ENCODE measurements at regions not wholly inside any gene's neighbourhood (a gene's known extent, or its start where the extent isn't known, plus 50 kb on each side); places are given as distances from the start of the nearest gene placed in this dataset.

DNA sequence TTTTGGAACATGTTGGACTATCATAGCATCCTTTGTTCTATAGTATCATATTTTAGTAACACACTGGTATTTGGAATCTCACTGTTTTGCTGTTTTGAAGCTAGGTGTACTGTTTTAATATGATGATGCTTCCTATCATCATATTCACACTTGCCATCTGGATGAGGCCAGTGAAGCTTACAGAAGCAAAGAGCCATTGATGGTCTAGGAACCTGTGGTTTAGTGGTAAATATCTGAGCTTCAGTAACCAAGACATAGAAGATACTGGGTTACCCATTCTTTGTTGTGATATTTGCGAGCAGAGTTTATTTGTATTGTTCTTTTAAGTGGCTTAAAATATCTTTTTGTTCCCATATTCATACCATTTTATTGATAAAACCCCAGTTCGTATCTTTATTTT is 304.1 kb downstream of the SATB1 start:
- Histone ChIP-seq H3K4me1 (ENCODE audit: control insufficient read depth, low read depth, low read length) (no peaks in the 10 kb centered on the region), H3K4ac (ENCODE audit: low read depth, low read length) (no peak overlapping the region), H3K4me2 (ENCODE audit: low read length) (no peak overlapping the region), H2AK5ac (ENCODE audit: low read length) (no peak overlapping the region), H3K27ac (ENCODE audit: low read depth, low read length) (no peak overlapping the region), H3K27me3 (ENCODE audit: insufficient read depth, low read length, poor library complexity) (no peaks in the 10 kb centered on the region), H3K23ac (ENCODE audit: low read length) (no peak overlapping the region), H2BK15ac (replicated peaks; ENCODE audit: low read depth) (no peak overlapping the region), H3K79me2 (ENCODE audit: control insufficient read depth, insufficient read depth, low read length) (no peaks in the 10 kb centered on the region), H2BK120ac (ENCODE audit: low read depth, low read length) (no peak overlapping the region), H3K36me3 (ENCODE audit: control insufficient read depth, insufficient read depth, low read length) (no peaks in the 10 kb centered on the region), H4K8ac (ENCODE audit: low read depth, low read length) (no peak overlapping the region), H3K18ac (ENCODE audit: low read length) (no peak overlapping the region), H2BK5ac (ENCODE audit: low read length) (no peak overlapping the region), H4K5ac (ENCODE audit: low read length) (no peak overlapping the region), H3K9ac (ENCODE audit: low read length) (no peak overlapping the region), H3K79me1 (ENCODE audit: low read length) (no peaks in the 10 kb centered on the region), H3K56ac (ENCODE audit: low read length) (no peak overlapping the region), H3K4me3 (ENCODE audit: low read length) (no peak overlapping the region)
- WGBS (ENCODE audit: extremely low coverage, insufficient coverage, low lambda C conversion rate) = no CpG with 5 or more reads among the region's 2 CpGs
- DNase-seq = no peak

DNA sequence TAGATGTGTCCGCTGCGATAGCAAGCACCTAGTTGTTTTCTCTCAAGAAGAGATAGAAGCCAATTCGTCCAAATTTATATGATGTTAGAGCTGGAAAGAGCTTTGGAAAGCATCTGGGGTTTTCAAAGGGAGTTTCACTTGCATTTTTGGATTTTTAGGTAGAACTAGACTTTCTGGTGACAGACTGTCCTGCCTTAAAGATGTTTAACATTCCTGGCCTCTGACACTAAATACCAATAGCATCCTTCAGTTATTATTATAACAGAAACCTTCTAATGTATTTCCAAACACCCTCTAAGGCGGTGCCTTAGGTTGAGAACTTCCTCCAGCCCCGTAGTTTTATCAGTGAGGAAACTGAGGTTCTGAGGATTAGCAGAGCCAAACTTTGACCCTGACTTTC is 305.3 kb downstream of the SATB1 start:
- Histone ChIP-seq H2BK120ac (ENCODE audit: low read depth, low read length) (no peak overlapping the region), H3K79me2 (ENCODE audit: control insufficient read depth, insufficient read depth, low read length) (no peaks in the 10 kb centered on the region), H3K36me3 (ENCODE audit: control insufficient read depth, insufficient read depth, low read length) (no peaks in the 10 kb centered on the region), H4K8ac (ENCODE audit: low read depth, low read length) (no peak overlapping the region), H3K27ac (ENCODE audit: low read depth, low read length) (no peak overlapping the region), H3K4ac (ENCODE audit: low read depth, low read length) (no peak overlapping the region), H3K79me1 (ENCODE audit: low read length) (no peaks in the 10 kb centered on the region), H3K18ac (ENCODE audit: low read length) (no peak overlapping the region), H2BK5ac (ENCODE audit: low read length) (no peak overlapping the region), H2BK15ac (replicated peaks; ENCODE audit: low read depth) (no peak overlapping the region), H3K4me1 (ENCODE audit: control insufficient read depth, low read depth, low read length) (no peaks in the 10 kb centered on the region), H3K23ac (ENCODE audit: low read length) (no peak overlapping the region), H3K56ac (ENCODE audit: low read length) (no peak overlapping the region), H3K9ac (ENCODE audit: low read length) (no peak overlapping the region), H2AK5ac (ENCODE audit: low read length) (no peak overlapping the region), H3K4me3 (ENCODE audit: low read length) (no peak overlapping the region), H3K27me3 (ENCODE audit: insufficient read depth, low read length, poor library complexity) (no peaks in the 10 kb centered on the region), H4K5ac (ENCODE audit: low read length) (no peak overlapping the region), H3K4me2 (ENCODE audit: low read length) (no peak overlapping the region)
- no CpG with 5 or more reads among the region's 5 CpGs for WGBS (ENCODE audit: extremely low coverage, insufficient coverage, low lambda C conversion rate)
- DNase-seq = no peak

DNA sequence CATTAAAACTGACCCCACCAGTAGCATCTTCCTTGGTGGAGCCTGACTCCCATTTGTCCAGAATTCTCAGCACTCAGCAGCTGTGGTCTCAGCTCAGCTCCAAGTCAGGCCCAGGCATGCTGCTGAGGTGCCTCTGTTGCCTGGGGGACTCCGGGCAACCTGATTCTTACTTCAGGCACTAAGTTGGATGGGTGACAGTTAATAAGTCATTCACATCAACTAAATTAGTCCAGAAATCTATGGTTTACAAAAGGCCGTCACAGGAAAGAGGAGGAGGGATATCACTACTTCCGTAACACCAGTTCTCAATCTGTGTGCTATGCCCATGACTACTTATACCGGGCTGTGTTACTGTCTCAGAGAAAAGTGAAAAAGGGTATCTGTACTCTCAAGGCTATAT is 310.2 kb downstream of the SATB1 start:
- no peaks in the 10 kb centered on the region for H3K79me2 ChIP-seq (ENCODE audit: control insufficient read depth, insufficient read depth, low read length)
- no peak overlapping the region for H3K4me3 ChIP-seq (ENCODE audit: low read length)
- H3K9ac ChIP-seq (ENCODE audit: low read length) = no peak overlapping the region
- WGBS (ENCODE audit: extremely low coverage, insufficient coverage, low lambda C conversion rate) = no CpG with 5 or more reads among the region's 4 CpGs
- no peak overlapping the region for H3K18ac ChIP-seq (ENCODE audit: low read length)
- no peak overlapping the region for H2BK5ac ChIP-seq (ENCODE audit: low read length)
- H3K4me1 ChIP-seq (ENCODE audit: control insufficient read depth, low read depth, low read length) = no peaks in the 10 kb centered on the region
- no peak overlapping the region for H3K27ac ChIP-seq (ENCODE audit: low read depth, low read length)
- no peaks in the 10 kb centered on the region for H3K79me1 ChIP-seq (ENCODE audit: low read length)
- H2BK15ac ChIP-seq (replicated peaks; ENCODE audit: low read depth) = no peak overlapping the region
- no peak overlapping the region for H4K8ac ChIP-seq (ENCODE audit: low read depth, low read length)
- H2BK120ac ChIP-seq (ENCODE audit: low read depth, low read length) = no peak overlapping the region
- H3K27me3 ChIP-seq (ENCODE audit: insufficient read depth, low read length, poor library complexity) = no peaks in the 10 kb centered on the region
- no peak overlapping the region for H3K4me2 ChIP-seq (ENCODE audit: low read length)
- no peaks in the 10 kb centered on the region for H3K36me3 ChIP-seq (ENCODE audit: control insufficient read depth, insufficient read depth, low read length)
- no peak overlapping the region for H3K23ac ChIP-seq (ENCODE audit: low read length)
- H2AK5ac ChIP-seq (ENCODE audit: low read length) = no peak overlapping the region
- no peak overlapping the region for H4K5ac ChIP-seq (ENCODE audit: low read length)
- no peak for DNase-seq
- H3K56ac ChIP-seq (ENCODE audit: low read length) = no peak overlapping the region
- H3K4ac ChIP-seq (ENCODE audit: low read depth, low read length) = no peak overlapping the region

DNA sequence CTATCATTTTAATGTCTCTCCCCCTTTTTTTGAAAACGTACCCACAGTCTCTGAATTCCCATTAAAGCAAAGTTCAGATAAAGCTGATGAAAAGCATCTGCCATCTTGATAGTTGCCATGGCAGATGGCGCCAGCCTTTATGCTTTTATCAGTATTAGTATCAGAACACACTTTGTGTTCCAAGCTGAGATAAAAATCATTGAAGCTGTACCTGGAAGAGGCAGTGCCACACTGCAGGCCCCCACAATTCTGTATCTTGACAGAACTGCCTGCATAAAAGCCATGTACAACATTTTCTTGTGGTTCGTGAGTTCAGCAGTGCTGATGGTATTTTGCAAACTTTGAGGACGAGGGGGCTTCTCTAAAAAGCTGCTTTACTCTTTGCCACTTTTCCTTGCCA is 311.7 kb downstream of the SATB1 start:
- Histone ChIP-seq H3K4me3 (ENCODE audit: low read length) (no peak overlapping the region), H3K23ac (ENCODE audit: low read length) (no peak overlapping the region), H3K79me2 (ENCODE audit: control insufficient read depth, insufficient read depth, low read length) (no peaks in the 10 kb centered on the region), H2BK5ac (ENCODE audit: low read length) (no peak overlapping the region), H3K4me2 (ENCODE audit: low read length) (no peak overlapping the region), H3K18ac (ENCODE audit: low read length) (peak overlapping the region; percentile 40), H2AK5ac (ENCODE audit: low read length) (no peak overlapping the region), H2BK15ac (replicated peaks; ENCODE audit: low read depth) (no peak overlapping the region), H2BK120ac (ENCODE audit: low read depth, low read length) (no peak overlapping the region), H3K4ac (ENCODE audit: low read depth, low read length) (no peak overlapping the region), H3K36me3 (ENCODE audit: control insufficient read depth, insufficient read depth, low read length) (no peaks in the 10 kb centered on the region), H3K27me3 (ENCODE audit: insufficient read depth, low read length, poor library complexity) (no peaks in the 10 kb centered on the region), H3K4me1 (ENCODE audit: control insufficient read depth, low read depth, low read length) (no peaks in the 10 kb centered on the region), H3K9ac (ENCODE audit: low read length) (no peak overlapping the region), H3K27ac (ENCODE audit: low read depth, low read length) (no peak overlapping the region), H4K8ac (ENCODE audit: low read depth, low read length) (no peak overlapping the region), H3K56ac (ENCODE audit: low read length) (no peak overlapping the region), H3K79me1 (ENCODE audit: low read length) (no peaks in the 10 kb centered on the region), H4K5ac (ENCODE audit: low read length) (no peak overlapping the region)
- no CpG with 5 or more reads among the region's 4 CpGs for WGBS (ENCODE audit: extremely low coverage, insufficient coverage, low lambda C conversion rate)
- DNase-seq = no peak

DNA sequence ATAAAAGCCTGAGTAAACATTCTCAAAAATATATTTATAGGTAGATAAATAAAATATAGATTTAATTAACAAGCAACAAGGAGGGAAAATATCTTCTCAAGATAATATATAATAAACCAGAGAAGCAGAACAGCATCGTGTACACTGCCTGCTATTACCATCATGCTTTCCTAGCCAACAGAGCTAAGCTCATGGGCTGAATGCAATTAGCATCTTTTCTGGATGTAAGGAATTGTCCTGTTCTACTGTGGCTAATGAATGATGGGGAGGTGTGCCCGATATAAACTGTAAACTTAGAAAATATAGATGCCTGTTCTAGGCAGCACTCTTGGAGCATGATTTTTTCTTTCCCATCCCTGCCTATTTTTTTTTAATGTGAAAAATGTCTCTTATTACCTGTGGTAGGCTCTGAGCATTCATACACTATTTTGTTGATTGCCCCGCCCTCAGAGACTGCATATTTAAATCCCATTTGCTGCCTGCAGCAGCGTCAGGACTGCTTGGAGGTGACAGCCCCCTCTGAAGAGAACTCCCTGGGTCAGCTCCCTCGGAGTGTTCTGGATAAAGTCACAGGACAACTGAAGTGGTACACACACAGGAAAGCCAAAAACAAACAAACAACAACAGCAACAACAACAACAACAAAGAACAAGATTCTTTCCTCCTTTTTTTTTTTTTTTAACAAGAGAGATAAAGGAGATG is 312.3 kb downstream of the SATB1 start:
- H4K5ac ChIP-seq (ENCODE audit: low read length) = no peak overlapping the region
- no peak overlapping the region for H3K4ac ChIP-seq (ENCODE audit: low read depth, low read length)
- H3K27me3 ChIP-seq (ENCODE audit: insufficient read depth, low read length, poor library complexity) = no peaks in the 10 kb centered on the region

DNA sequence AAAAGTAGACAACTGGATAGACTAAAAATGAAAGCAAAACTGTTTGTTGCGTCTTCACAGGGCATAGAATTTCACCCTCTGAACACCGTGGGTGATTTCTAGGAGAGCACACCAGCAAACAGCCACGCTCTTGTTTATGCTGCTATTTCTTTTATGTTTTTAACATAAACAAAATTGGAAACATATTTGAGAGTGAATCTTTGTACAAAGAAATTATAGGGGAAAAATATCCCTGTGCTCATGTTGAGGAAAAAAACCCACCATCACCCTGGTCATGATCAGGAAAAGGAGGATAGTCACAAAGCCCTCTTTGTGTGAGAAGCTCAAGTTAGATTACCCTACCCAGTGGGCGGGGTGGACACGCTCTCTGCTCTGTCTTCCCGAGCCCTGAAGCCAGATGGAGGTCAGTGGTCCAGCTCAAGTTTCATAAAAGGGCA is 313.3 kb downstream of the SATB1 start:
- no peaks in the 10 kb centered on the region for H3K36me3 ChIP-seq (ENCODE audit: control insufficient read depth, insufficient read depth, low read length)
- no CpG with 5 or more reads among the region's 6 CpGs for WGBS (ENCODE audit: extremely low coverage, insufficient coverage, low lambda C conversion rate)
- H3K27me3 ChIP-seq (ENCODE audit: insufficient read depth, low read length, poor library complexity) = no peaks in the 10 kb centered on the region
- no peak overlapping the region for H3K4me3 ChIP-seq (ENCODE audit: low read length)
- no peak overlapping the region for H3K23ac ChIP-seq (ENCODE audit: low read length)
- H3K9ac ChIP-seq (ENCODE audit: low read length) = no peak overlapping the region
- H2BK15ac ChIP-seq (replicated peaks; ENCODE audit: low read depth) = no peak overlapping the region
- no peaks in the 10 kb centered on the region for H3K4me1 ChIP-seq (ENCODE audit: control insufficient read depth, low read depth, low read length)
- H3K4ac ChIP-seq (ENCODE audit: low read depth, low read length) = no peak overlapping the region
- H3K4me2 ChIP-seq (ENCODE audit: low read length) = no peak overlapping the region
- H2BK5ac ChIP-seq (ENCODE audit: low read length) = no peak overlapping the region
- no peak overlapping the region for H4K5ac ChIP-seq (ENCODE audit: low read length)
- no peak overlapping the region for H4K8ac ChIP-seq (ENCODE audit: low read depth, low read length)
- H3K27ac ChIP-seq (ENCODE audit: low read depth, low read length) = no peak overlapping the region
- H3K56ac ChIP-seq (ENCODE audit: low read length) = no peak overlapping the region
- no peak overlapping the region for H3K18ac ChIP-seq (ENCODE audit: low read length)
- H3K79me1 ChIP-seq (ENCODE audit: low read length) = no peaks in the 10 kb centered on the region
- H2BK120ac ChIP-seq (ENCODE audit: low read depth, low read length) = no peak overlapping the region
- DNase-seq = no peak
- H2AK5ac ChIP-seq (ENCODE audit: low read length) = no peak overlapping the region
- no peaks in the 10 kb centered on the region for H3K79me2 ChIP-seq (ENCODE audit: control insufficient read depth, insufficient read depth, low read length)

More for the DNA sequence above, 312.3 kb downstream of the SATB1 start:
- Histone ChIP-seq H3K56ac (ENCODE audit: low read length) (no peak overlapping the region), H3K18ac (ENCODE audit: low read length) (no peak overlapping the region), H3K79me1 (ENCODE audit: low read length) (no peaks in the 10 kb centered on the region), H3K9ac (ENCODE audit: low read length) (no peak overlapping the region), H2BK5ac (ENCODE audit: low read length) (no peak overlapping the region), H3K36me3 (ENCODE audit: control insufficient read depth, insufficient read depth, low read length) (no peaks in the 10 kb centered on the region), H3K27ac (ENCODE audit: low read depth, low read length) (no peak overlapping the region), H2BK15ac (replicated peaks; ENCODE audit: low read depth) (no peak overlapping the region), H3K4me2 (ENCODE audit: low read length) (no peak overlapping the region), H3K79me2 (ENCODE audit: control insufficient read depth, insufficient read depth, low read length) (no peaks in the 10 kb centered on the region), H3K4me3 (ENCODE audit: low read length) (no peak overlapping the region), H4K8ac (ENCODE audit: low read depth, low read length) (no peak overlapping the region), H3K4me1 (ENCODE audit: control insufficient read depth, low read depth, low read length) (no peaks in the 10 kb centered on the region), H2BK120ac (ENCODE audit: low read depth, low read length) (no peak overlapping the region), H3K23ac (ENCODE audit: low read length) (no peak overlapping the region), H2AK5ac (ENCODE audit: low read length) (no peak overlapping the region)
- WGBS (ENCODE audit: extremely low coverage, insufficient coverage, low lambda C conversion rate) = no CpG with 5 or more reads among the region's 5 CpGs
- DNase-seq = peak; percentile 10
